H1 (cell line): ENCODE measurements at regions not wholly inside any gene's neighbourhood (a gene's known extent, or its start where the extent isn't known, plus 50 kb on each side); places are given as distances from the start of the nearest gene placed in this dataset.

ENCODE experiments used
- MAFK ChIP-seq: IDR thresholded peaks from 2 replicates; pipeline ENCODE4 v1.6.1; 2012; ENCODE audit warnings: low read depth, mild to moderate bottlenecking, improper control_type of control experiment, low read length
- POLR2AphosphoS5 ChIP-seq: IDR thresholded peaks from 2 replicates; pipeline ENCODE4 v1.6.1; 2011; ENCODE audit warnings: low read depth, low read length
- ZNF274 ChIP-seq: IDR thresholded peaks from 2 replicates; pipeline ENCODE4 v1.7.0; 2012; ENCODE audit warnings: low read length, borderline replicate concordance; ENCODE audit errors: extremely low read depth
- TF ChIP-seq, protein P1 (sequence below), 3 experiments: IDR thresholded peaks; 1 replicate in 2 of 3; 2 replicates in 1 of 3; pipeline versions ENCODE4 v1.5.1 to v1.6.1; 2011; ENCODE audit warnings: low read length in 3 of 3, mild to moderate bottlenecking in 3 of 3, inconsistent platforms in 2 of 3, low read depth in 1 of 3, moderate library complexity in 1 of 3; ENCODE audit not compliant: insufficient read depth in 1 of 3; ENCODE audit errors: control extremely low read depth in 1 of 3

DNA sequence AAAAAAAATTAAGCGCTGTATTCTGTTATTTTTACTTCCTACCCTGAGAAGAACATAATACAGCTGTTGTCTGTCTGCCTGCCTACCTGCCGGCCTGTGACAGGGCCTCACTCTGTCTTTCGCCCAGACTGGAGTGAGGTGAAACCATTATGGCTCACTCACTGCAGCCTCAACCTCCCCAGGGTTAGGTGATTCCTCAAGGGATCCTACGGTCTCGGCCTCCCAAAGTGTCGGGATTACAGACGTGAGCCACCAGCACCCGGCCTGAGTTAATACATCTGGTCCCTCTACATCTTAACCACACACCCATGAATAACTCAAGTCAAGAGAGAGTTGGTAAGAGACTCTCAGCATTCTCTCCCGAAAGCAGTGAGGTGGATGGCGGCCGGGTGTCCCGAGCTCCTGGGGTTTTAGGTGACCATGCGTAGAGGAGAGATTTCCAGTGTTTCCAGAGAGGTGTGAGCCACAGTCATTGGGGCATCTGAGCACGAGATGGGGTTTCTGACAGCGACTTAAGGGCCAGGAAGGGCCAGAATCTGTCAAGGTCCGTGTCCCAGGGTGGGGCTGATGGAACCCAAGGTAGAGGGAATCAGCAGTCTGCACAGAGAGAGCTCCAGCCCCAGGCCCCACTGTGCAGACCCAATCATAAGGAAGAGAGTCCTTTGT lies 1954.4 kb upstream of the DEFB115 start:
- TF ChIP-seq, protein P1, sequence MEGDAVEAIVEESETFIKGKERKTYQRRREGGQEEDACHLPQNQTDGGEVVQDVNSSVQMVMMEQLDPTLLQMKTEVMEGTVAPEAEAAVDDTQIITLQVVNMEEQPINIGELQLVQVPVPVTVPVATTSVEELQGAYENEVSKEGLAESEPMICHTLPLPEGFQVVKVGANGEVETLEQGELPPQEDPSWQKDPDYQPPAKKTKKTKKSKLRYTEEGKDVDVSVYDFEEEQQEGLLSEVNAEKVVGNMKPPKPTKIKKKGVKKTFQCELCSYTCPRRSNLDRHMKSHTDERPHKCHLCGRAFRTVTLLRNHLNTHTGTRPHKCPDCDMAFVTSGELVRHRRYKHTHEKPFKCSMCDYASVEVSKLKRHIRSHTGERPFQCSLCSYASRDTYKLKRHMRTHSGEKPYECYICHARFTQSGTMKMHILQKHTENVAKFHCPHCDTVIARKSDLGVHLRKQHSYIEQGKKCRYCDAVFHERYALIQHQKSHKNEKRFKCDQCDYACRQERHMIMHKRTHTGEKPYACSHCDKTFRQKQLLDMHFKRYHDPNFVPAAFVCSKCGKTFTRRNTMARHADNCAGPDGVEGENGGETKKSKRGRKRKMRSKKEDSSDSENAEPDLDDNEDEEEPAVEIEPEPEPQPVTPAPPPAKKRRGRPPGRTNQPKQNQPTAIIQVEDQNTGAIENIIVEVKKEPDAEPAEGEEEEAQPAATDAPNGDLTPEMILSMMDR (IDR thresholded peaks at IDR 0.05; ENCODE audit: control extremely low read depth in 1 of 3, insufficient read depth in 1 of 3, low read depth in 1 of 3, low read length in 3 of 3), result no peak
- TF ChIP-seq MAFK (no peak), ZNF274 (no peak), POLR2AphosphoS5 (no peak)
